Lower lobe of right lung (tissue), 2 donors: ENCODE measurements at regions not wholly inside any gene's neighbourhood (a gene's known extent, or its start where the extent isn't known, plus 50 kb on each side); places are given as distances from the start of the nearest gene placed in this dataset.

ENCODE experiments used
- ATAC-seq, 2 donors: fragments of 200-7000 bp; cut with Tn5 transposase; one replicate each; pipeline ENCODE4 v1.9.1; 2020 to 2022; ENCODE audit warnings: mild to moderate bottlenecking in 2 of 2, moderate library complexity in 2 of 2
- DNase-seq: peaks from one replicate; pipeline ENCODE4 v3.0.0-alpha.2; 2020
- H3K27ac ChIP-seq: fragments of 200-600 bp; one replicate; pipeline ENCODE4 v1.8.0; 2022
- H3K27me3 ChIP-seq: fragments of 200-600 bp; one replicate; pipeline ENCODE4 v1.8.0; 2022; ENCODE audit warnings: low read depth
- H3K36me3 ChIP-seq: fragments of 200-600 bp; one replicate; pipeline ENCODE4 v1.8.0; 2022; ENCODE audit warnings: mild to moderate bottlenecking
- H3K4me1 ChIP-seq: fragments of 200-600 bp; one replicate; pipeline ENCODE4 v1.8.0; 2022
- H3K4me3 ChIP-seq: fragments of 200-600 bp; one replicate; pipeline ENCODE4 v1.8.0; 2022; ENCODE audit warnings: mild to moderate bottlenecking
- H3K9me3 ChIP-seq: fragments of 200-600 bp; one replicate; pipeline ENCODE4 v1.8.0; 2022
- CTCF ChIP-seq: fragments of 200-600 bp; IDR thresholded peaks from one replicate; pipeline ENCODE4 v1.8.0; 2022; ENCODE audit warnings: antibody characterized with exemption, mild to moderate bottlenecking
- intact Hi-C: fragments of 100-400 bp; cut with DNase I; formaldehyde crosslinking; loops from one replicate; pipeline ENCODE4 v1.11.0; 2022
- donor health status: DM: no; HTN: yes; CAD: no; lungs with severe emphysema.

GRCh38 chr10:1944487-1944886, 207.2 kb upstream of the ADARB2 start:
- ATAC-seq: no peak
- Histone ChIP-seq H3K4me1 (no peaks in the 10 kb centered on the region), H3K27me3 (no peaks in the 10 kb centered on the region), H3K9me3 (no peaks in the 10 kb centered on the region), H3K4me3 (no peak overlapping the region), H3K27ac (no peak overlapping the region), H3K36me3 (no peaks in the 10 kb centered on the region)
- TF ChIP-seq CTCF: no peak
- intact Hi-C loops: no loop called here
- DNase-seq: no peak

GRCh38 chr10:1942478-1942877, 205.2 kb upstream of the ADARB2 start:
- no peaks in the 10 kb centered on the region for H3K27me3 ChIP-seq
- no peaks in the 10 kb centered on the region for H3K36me3 ChIP-seq
- H3K4me3 ChIP-seq: no peak overlapping the region
- no peaks in the 10 kb centered on the region for H3K9me3 ChIP-seq
- no peak overlapping the region for H3K27ac ChIP-seq
- ATAC-seq: no peak
- no peak for TF ChIP-seq CTCF
- intact Hi-C loops: no loop called here
- no peak for DNase-seq
- no peaks in the 10 kb centered on the region for H3K4me1 ChIP-seq

GRCh38 chr10:1939016-1939415, 201.7 kb upstream of the ADARB2 start:
- ATAC-seq: no peak
- Histone ChIP-seq H3K27ac (no peak overlapping the region), H3K4me1 (no peaks in the 10 kb centered on the region), H3K4me3 (no peak overlapping the region), H3K27me3 (no peaks in the 10 kb centered on the region), H3K9me3 (no peaks in the 10 kb centered on the region), H3K36me3 (no peaks in the 10 kb centered on the region)
- no peak for TF ChIP-seq CTCF
- DNase-seq: no peak
- intact Hi-C loops: no loop called here

- Histone ChIP-seq H3K36me3 (no peaks in the 10 kb centered on the region), H3K4me1 (no peaks in the 10 kb centered on the region), H3K9me3 (no peaks in the 10 kb centered on the region), H3K4me3 (no peak overlapping the region), H3K27me3 (no peaks in the 10 kb centered on the region), H3K27ac (no peak overlapping the region)
- no peak for TF ChIP-seq CTCF
- DNase-seq: no peak
- intact Hi-C loops: no loop called here
- no peak for ATAC-seq
Observed at GRCh38 chr10:1938317-1938716, 201.0 kb upstream of the ADARB2 start.

- no peak overlapping the region for H3K27ac ChIP-seq
- ATAC-seq (peak in 1 of 2 donors; percentile 30), DNase-seq (no peak)
- H3K4me3 ChIP-seq: no peak overlapping the region
- intact Hi-C loops: no loop called here
- no peaks in the 10 kb centered on the region for H3K9me3 ChIP-seq
- TF ChIP-seq CTCF: no peak
- no peaks in the 10 kb centered on the region for H3K36me3 ChIP-seq
- H3K27me3 ChIP-seq: no peaks in the 10 kb centered on the region
- H3K4me1 ChIP-seq: no peaks in the 10 kb centered on the region
Observed at GRCh38 chr10:1935912-1936311, 198.6 kb upstream of the ADARB2 start.

GRCh38 chr10:1933215-1933614, 195.9 kb upstream of the ADARB2 start:
- no peaks in the 10 kb centered on the region for H3K4me1 ChIP-seq
- H3K27me3 ChIP-seq: no peaks in the 10 kb centered on the region
- ATAC-seq: no peak
- no peak for DNase-seq
- no peaks in the 10 kb centered on the region for H3K9me3 ChIP-seq
- no peak for TF ChIP-seq CTCF
- no peak overlapping the region for H3K27ac ChIP-seq
- intact Hi-C loops: no loop called here
- no peak overlapping the region for H3K4me3 ChIP-seq
- H3K36me3 ChIP-seq: no peaks in the 10 kb centered on the region
